Kidney (tissue), 13 donors: ENCODE measurements at regions not wholly inside any gene's neighbourhood (a gene's known extent, or its start where the extent isn't known, plus 50 kb on each side); places are given as distances from the start of the nearest gene placed in this dataset.
"Not testable (repeated sequence)": the region's sequence is repeated elsewhere in the genome, so short reads cannot be mapped to it uniquely, and the experiment has no call there.

Experiments
- DNase-seq, 5 donors: peaks; one replicate each; pipeline ENCODE4 v3.0.0-alpha.2; 2013 to 2020
- FAIRE-seq: peaks from 2 replicates; lab custom pipeline; 2012; peaks lifted over from hg19 to GRCh38; lab: Jason Lieb, UNC
- H3K27ac ChIP-seq, 2 donors: one replicate each; pipeline ENCODE4 v1.7.0; 2013; ENCODE audit warnings: low read depth in 2 of 2, low read length in 2 of 2, inconsistent platforms in 1 of 2
- H3K27me3 ChIP-seq: one replicate; pipeline ENCODE4 v1.7.1; 2013; ENCODE audit warnings: low read length, inconsistent platforms; ENCODE audit not compliant: control insufficient read depth, insufficient read depth
- H3K36me3 ChIP-seq, 3 donors: one replicate each; pipeline versions ENCODE4 v1.7.0 to v1.7.1; 2013; ENCODE audit warnings: low read length in 3 of 3, control low read depth in 1 of 3, inconsistent platforms in 1 of 3; ENCODE audit not compliant: insufficient read depth in 3 of 3, control insufficient read depth in 2 of 3
- H3K4me1 ChIP-seq, 3 donors: one replicate each; pipeline versions ENCODE4 v1.7.0 to v1.7.1; 2013; ENCODE audit warnings: low read length in 3 of 3, inconsistent platforms in 1 of 3, low read depth in 1 of 3; ENCODE audit not compliant: control insufficient read depth in 2 of 3, insufficient read depth in 2 of 3
- H3K4me3 ChIP-seq, 3 donors: one replicate each; pipeline versions ENCODE4 v1.7.0 to v1.8.1; 2013; ENCODE audit warnings: low read length in 3 of 3, control low read depth in 1 of 3, inconsistent platforms in 1 of 3
- H3K9ac ChIP-seq, 3 donors: one replicate each; pipeline versions ENCODE4 v1.7.0 to v1.7.1; 2013; ENCODE audit warnings: low read length in 3 of 3, control low read depth in 1 of 3, inconsistent platforms in 1 of 3
- H3K9me3 ChIP-seq, 3 donors: one replicate each; pipeline versions ENCODE4 v1.7.0 to v1.7.1; 2013; ENCODE audit warnings: low read length in 3 of 3, control low read depth in 1 of 3, inconsistent platforms in 1 of 3; ENCODE audit not compliant: control insufficient read depth in 2 of 3, insufficient read depth in 1 of 3
- CTCF ChIP-seq: IDR thresholded peaks from 3 replicates; pipeline ENCODE4 v1.5.1; 2012; ENCODE audit warnings: mild to moderate bottlenecking, moderate library complexity, borderline replicate concordance; ENCODE audit not compliant: insufficient read depth; ENCODE audit errors: extremely low read depth
- intact Hi-C: fragments of 100-400 bp; cut with DNase I; formaldehyde crosslinking; loops from one replicate; pipeline ENCODE4 v1.11.1; 2022
- donor health status: control.
- donor health status: control.
- donor health status: control.
- donor health status: control.
- donor health status: control.
- donor health status: DM: yes; HTN: yes; CAD: no.
- donor health status: Normal renal cell carcinoma (clear cell type).

GRCh38 chr16:29146266-29146665, 161.4 kb downstream of the LAT start:
- Histone ChIP-seq H3K27ac (no peak overlapping the region), H3K4me1 (no peaks in the 10 kb centered on the region), H3K27me3 (no peaks in the 10 kb centered on the region), H3K9me3 (no peaks in the 10 kb centered on the region), H3K9ac (no peak overlapping the region), H3K4me3 (no peak overlapping the region), H3K36me3 (no peaks in the 10 kb centered on the region)
- no peak for TF ChIP-seq CTCF
- DNase-seq (peak in 2 of 5 donors; percentile 29 to 40), FAIRE-seq (no peak)
- intact Hi-C loops = no loop called here

- H3K4me1 ChIP-seq, H3K9ac ChIP-seq, H3K36me3 ChIP-seq, H3K4me3 ChIP-seq, H3K27ac ChIP-seq, intact Hi-C loops, H3K9me3 ChIP-seq, H3K27me3 ChIP-seq, FAIRE-seq: not testable (repeated sequence)
- peak in 1 of 5 donors; percentile 34 for DNase-seq
These were observed 160.8 kb downstream of the LAT start for GRCh38 chr16:29145486-29146225.

GRCh38 chr16:29145086-29145485, 160.2 kb downstream of the LAT start:
- H3K27ac ChIP-seq, H3K4me3 ChIP-seq, H3K9me3 ChIP-seq, H3K4me1 ChIP-seq, FAIRE-seq, H3K9ac ChIP-seq, H3K27me3 ChIP-seq, intact Hi-C loops, H3K36me3 ChIP-seq: not testable (repeated sequence)
- peak in 1 of 5 donors; percentile 52 for DNase-seq

- intact Hi-C loops, H3K4me3 ChIP-seq, FAIRE-seq, H3K9me3 ChIP-seq, H3K4me1 ChIP-seq, H3K9ac ChIP-seq, H3K36me3 ChIP-seq, H3K27me3 ChIP-seq, H3K27ac ChIP-seq: not testable (repeated sequence)
- DNase-seq = peak in 3 of 5 donors; percentile 33 to 51 (median 36)
These were observed 159.8 kb downstream of the LAT start for GRCh38 chr16:29144669-29145062.

- intact Hi-C loops, H3K27ac ChIP-seq, H3K4me1 ChIP-seq, FAIRE-seq, H3K27me3 ChIP-seq, H3K36me3 ChIP-seq, H3K9ac ChIP-seq, H3K9me3 ChIP-seq, H3K4me3 ChIP-seq: not testable (repeated sequence)
- peak in 4 of 5 donors; percentile 29 to 64 (median 54) for DNase-seq
These were observed 159.2 kb downstream of the LAT start for GRCh38 chr16:29143739-29144668.

GRCh38 chr16:29142506-29142905, 157.7 kb downstream of the LAT start:
- H3K9me3 ChIP-seq, FAIRE-seq, H3K4me3 ChIP-seq, H3K27me3 ChIP-seq, H3K9ac ChIP-seq, H3K4me1 ChIP-seq, H3K36me3 ChIP-seq, H3K27ac ChIP-seq, intact Hi-C loops: not testable (repeated sequence)
- peak in 2 of 5 donors; percentile 32 to 41 for DNase-seq
